ENCODE measurements at regions not wholly inside any gene's neighbourhood (a gene's known extent, or its start where the extent isn't known, plus 50 kb on each side); places are given as distances from the start of the nearest gene placed in this dataset.

DNA sequence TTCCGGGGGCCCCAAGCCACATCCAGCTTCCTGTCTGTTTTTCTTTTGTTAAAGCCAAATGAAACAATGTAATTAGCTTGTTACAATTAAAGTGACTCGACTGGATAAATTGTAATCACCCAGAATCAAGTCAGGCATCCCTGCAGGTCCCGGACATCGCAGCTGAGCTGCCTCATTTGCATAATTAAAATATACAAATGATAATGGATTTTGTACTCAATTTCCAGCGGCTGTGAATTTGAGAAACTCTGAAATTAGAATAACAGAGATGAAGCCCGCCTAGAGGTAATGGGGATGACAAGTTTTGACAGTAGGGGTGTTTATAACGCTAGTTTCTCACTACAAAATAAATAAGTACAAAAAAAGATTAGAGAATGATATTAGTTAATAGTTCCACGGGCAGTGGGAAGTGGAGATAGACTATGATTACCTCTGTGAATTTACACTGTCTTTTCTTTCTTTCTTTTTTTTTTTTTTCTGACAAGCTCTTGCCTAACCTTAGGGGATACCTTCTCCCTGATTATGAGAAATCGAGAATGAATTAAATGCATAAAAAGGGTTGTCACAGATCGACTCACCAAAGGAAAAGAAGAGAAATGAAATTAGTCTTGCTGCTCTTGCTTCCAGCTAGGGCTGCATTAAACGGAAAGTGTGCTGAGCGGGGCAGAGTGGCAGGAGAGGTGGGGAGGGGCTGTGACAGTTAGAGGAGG is 82.6 kb upstream of the SKOR2 start:
- TF ChIP-seq, protein P1, sequence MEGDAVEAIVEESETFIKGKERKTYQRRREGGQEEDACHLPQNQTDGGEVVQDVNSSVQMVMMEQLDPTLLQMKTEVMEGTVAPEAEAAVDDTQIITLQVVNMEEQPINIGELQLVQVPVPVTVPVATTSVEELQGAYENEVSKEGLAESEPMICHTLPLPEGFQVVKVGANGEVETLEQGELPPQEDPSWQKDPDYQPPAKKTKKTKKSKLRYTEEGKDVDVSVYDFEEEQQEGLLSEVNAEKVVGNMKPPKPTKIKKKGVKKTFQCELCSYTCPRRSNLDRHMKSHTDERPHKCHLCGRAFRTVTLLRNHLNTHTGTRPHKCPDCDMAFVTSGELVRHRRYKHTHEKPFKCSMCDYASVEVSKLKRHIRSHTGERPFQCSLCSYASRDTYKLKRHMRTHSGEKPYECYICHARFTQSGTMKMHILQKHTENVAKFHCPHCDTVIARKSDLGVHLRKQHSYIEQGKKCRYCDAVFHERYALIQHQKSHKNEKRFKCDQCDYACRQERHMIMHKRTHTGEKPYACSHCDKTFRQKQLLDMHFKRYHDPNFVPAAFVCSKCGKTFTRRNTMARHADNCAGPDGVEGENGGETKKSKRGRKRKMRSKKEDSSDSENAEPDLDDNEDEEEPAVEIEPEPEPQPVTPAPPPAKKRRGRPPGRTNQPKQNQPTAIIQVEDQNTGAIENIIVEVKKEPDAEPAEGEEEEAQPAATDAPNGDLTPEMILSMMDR (conservative IDR thresholded peaks at IDR 0.05; ENCODE audit: low read length): no peak
- TF ChIP-seq EZH2phosphoT487 (IDR thresholded peaks at IDR 0.05; ENCODE audit: borderline replicate concordance, low read depth, low read length): no peak
